Eye (tissue), 1 donor: ENCODE measurements at regions not wholly inside any gene's neighbourhood (a gene's known extent, or its start where the extent isn't known, plus 50 kb on each side); places are given as distances from the start of the nearest gene placed in this dataset.

Source experiments
- DNase-seq: peaks from one replicate; pipeline ENCODE4 v3.0.0-alpha.2; 2015

DNA sequence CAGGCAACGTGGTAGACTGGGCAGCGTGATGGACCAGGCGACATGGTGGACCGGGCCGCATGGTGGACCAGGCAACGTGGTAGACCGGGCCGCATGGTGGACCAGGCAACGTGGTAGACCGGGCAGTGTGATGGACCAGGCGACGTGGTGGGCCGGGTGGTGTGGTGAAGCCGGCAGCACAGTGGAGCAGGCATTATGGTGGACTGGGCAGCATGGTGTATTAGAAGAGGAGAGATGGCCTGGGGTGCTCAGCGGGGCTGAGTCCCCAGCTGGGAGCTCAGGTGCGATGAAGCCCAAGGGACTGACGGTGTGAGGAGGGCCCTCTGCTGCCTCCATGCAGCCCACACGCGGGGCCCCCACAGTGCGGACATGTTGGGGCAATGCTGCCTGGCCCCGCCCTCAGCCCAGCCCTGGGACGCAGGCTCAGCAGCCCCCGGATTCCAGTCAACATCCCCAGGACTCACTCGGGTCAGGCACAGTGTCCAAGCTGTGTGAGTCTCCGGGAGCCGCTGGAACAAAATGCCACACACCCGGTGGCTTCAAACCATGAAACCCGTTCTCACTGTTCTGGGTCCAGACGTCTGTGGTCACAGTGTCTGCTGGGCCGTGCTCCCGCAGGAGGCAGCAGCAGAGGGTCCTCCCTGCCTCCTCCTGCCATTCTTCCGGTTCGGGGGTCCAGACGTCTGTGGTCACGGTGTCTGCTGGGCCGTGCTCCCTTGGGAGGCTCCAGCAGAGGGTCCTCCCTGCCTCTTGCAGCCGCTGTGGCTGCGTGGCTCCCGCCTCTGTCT, 1084.9 kb downstream of the BRD1 start:
- DNase-seq = no peak

DNA sequence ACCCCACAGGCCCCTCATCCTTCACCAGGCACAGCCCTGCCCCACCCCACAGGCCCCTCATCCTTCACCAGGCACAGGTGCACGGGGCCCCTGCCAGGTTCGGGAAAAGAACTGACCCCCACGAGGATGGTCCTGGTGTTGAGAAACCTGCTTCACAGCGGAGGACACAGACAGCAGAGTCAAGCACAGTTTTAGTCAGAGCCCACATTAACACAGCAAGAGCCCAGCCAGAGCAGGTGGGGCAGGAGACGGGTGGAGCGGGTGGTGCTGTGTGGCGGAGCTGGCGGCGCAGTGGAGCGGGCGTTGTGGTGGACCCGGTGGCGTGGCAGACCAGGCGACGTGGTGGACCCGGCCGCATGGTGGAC, 1085.5 kb downstream of the BRD1 start:
- no peak for DNase-seq

DNA sequence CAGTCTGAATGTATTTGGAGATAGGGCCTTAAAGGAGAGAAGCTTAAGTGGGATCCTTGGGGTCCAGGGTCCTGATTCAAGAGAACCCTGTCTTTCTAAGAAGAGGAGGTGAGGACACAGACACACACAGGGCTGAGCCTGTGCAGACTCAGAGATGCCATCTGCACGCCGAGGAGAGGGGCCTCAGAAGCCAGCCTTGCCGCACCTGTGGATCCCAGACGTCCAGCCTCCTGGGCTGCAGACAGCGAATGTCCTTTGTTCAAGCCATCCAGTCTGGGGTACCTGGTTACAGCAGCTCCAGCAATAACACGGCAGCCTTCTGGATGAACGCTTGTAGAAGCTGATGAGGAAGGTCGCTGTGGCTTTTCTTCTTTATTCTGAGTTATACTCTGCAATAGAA, 1086.1 kb downstream of the BRD1 start:
- DNase-seq = no peak

DNA sequence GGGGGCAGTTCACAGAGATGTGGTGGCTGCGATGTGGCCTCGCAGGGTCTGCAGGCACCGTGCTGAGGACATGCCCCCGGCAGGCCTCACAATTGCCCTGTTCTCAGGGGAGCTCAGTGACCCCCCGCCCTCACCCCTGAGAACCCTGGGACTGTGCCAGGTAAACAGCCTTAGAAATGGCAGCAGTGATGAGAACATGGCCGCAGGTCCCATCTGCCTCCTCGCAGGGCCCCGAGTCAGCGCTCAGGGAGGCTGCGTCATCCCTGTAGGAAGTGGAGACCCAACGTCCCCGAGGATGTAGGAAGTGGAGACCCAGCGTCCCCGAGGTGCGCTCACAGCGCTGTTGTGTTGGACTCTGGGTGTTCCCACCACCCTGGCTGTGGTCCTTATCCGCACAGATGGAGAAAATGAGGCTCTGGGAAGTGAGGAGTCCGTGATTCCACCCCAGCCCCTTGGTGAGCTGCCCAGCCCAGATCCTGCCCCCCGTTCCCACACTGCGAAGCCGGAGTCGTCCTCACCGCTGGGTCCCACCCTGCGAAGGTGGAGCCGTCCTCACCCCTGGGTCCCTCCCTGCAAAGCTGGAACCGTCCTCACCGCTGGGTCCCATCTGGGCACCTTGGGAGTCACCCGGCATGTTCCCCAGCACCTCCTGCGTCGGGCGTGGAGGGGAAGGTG, 1086.8 kb downstream of the BRD1 start:
- no peak for DNase-seq

DNA sequence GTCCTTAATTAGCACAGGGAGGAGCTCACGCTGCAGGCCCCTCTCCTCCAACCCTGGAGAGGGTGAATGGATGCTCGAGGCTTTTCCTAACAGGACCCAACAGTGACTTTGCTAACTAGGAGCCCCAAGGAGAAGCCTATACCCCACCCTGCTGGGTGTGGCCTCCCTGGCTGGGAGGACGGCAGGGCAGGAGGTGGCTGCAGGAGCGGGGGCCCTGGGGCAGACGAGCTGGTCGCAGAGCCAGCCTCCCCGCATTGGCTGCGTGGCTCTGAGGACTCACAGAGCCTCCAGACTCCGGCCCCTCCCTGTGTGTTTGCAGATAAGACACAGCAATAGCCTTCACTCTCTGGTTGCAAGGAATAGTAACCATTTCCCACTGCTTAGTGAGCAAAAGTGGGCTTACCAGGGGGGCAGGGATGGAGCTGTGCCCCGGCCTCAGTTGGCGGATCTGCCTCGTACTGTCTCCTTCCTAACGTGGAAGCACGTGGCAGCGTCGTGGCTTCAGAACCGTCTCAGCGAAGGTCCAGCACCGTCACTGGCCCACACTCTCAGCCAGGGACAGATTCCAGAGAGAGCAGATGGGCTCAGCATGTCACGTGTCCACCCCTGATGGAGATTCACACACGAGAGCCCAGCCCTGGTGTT, 1087.5 kb downstream of the BRD1 start:
- no peak for DNase-seq

DNA sequence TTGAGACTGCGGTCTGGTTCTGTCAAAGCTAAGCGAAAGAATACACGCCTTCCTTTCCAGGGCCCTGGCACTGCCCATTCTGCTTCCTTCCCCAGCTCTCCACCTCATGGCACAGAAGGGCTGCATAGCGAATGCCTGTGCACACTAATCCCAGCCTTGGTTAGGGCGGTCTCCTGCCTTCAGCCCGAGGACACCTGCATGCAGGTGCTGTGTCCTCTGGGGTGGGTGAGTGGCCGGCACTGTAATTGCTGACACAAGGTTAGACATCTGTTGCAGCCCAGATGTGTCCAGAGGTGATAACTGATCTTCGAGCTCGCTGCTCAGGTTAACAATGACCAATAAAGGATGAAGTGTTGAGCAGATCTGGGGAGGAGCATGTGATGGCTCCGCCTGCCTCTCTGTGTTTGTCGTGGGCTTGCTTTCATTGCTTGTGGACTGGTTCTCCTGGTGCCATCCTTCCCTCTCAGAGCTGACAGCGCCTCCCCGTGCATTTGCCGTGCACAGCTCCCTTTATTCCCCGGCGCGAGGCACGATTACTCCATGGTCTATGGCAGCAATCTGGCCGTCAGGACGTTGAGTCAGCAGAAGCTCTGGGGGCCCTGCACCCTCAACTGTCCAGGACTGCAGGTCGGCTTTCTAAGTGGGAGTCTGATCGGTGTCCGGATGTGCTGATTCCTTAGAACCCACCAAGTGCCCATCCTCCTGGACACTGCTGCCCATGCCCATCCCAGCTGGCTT, 1088.2 kb downstream of the BRD1 start:
- DNase-seq = no peak

DNA sequence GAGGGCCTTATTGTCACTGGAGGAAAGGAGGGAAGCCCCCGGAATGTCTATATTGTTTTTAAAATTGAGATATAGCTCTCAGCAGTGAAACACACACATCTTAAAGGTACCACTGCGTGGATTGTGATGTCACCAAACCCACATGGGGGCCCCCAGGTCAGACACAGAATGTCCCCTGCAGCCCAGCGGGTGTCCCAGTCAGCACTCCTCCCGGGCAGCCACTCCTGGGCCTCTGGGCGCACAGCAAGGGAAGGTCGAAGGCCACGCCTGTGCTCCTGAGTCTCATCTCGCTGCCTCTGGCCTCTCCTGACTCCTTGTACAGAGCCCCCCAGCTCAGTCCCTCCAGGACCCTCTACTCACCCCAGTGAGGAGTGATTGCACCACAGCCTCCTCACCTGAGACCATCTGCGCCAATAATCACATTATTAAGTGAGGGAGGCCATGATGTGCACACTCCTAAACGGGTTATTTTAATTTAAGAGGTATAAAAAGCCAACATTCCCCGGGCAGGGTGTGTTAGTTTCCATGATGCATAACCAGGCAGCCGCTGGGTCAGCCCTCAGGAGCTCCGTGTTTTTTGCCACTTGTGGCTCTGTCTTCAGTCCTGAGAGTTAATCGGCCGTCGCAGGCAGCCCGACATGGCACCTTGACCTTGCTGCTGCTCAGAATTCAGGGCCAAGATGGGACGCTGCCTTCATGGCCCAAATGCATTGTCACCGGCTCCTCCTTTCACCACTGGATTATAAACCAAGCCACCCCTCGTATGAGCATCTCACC, 1089.3 kb downstream of the BRD1 start:
- no peak for DNase-seq

DNA sequence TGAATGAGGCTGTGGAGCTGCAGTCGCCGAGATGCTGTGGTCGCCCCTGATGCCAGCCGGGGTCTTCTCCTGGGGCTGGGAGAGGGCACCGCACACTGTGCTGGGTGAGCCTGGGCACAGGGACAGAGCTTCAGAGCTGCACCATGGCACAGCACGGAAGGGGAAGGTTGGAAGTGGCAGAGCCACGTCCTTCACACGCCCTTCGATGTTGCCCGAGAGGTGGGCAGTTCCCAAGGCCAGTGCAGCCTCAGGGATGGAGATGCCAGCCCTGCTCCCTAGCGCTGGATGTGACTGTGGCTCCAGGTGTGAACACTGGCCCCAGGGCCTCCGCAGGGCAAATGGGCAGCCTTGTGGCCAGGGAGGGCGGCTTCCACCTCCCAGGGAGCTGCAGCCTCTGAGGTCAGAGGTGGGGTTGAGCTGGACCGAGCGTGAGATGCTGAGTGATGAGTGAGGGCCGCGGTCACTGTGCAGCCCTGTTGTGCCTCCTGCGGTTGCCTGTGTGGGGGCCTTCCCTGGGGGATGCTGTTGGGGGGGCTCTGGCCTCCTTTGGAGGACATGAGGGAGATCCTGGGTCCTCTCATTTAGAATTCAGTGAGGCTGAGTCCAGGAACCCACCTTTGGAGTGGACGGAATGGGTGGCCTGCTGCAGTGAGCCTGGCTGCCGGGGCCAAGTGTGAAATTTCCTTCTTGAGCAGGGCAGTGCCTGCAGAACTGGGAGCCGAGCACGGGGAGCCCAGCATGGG, 1090.0 kb downstream of the BRD1 start:
- DNase-seq = no peak

DNA sequence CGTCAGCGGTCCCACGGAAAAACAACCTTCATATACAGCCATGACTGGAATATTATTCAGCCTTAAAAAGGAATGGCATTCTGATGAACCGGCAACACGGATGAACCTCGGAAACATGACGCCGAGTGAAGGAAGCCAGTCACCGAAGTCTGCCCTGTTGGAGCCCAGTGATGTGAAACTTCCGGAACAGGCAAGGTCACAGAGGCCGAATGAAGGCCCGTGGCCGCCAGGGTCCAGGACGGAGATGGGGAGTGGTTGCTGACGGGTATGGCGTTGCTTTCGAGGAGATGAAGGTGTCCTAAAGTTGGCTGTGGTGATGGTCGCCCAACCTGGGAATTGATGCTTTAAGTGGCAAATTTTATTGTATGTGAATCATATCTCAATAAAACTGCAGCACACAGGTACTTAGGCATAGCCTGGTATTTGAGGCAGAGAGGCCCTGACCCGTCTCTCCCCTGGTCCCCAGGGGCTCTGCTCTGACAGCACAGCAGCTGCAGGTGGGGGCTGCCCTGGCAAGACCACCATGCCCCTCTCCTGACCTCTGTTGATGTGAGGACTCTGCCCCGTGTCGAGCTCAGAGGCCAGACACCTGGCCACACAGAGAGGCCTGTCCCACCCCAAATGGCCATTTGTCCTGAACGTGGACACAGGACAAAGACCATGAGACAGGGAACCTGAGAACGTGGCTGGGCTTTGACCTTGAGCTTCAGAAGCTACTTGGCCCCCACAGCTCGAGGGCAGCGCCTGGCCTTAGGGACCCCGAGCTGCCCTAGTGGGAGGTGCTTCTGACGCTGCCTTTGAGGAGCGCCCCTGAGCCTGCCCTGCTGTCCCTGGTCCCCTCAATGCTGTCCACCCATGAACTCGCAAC, 1090.8 kb downstream of the BRD1 start:
- no peak for DNase-seq

DNA sequence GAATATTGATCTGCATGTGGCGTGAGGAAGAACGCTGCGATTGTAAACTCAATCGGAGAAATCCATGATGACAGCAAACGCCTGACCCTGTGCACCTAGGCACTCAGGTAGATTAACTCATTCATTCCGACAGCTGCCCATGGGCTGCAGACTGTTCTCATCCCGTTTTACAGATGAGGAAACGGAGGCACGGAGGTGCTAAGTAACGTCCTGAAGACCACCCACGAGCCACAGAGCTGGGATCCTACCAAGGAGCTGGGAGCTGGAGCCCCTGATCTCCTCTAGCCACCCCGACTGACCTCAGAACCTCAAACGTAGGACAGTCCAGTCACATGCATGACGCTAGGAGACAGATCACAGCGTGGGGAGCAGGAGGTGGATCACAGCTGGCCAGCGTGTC, 1092.7 kb downstream of the BRD1 start:
- no peak for DNase-seq

DNA sequence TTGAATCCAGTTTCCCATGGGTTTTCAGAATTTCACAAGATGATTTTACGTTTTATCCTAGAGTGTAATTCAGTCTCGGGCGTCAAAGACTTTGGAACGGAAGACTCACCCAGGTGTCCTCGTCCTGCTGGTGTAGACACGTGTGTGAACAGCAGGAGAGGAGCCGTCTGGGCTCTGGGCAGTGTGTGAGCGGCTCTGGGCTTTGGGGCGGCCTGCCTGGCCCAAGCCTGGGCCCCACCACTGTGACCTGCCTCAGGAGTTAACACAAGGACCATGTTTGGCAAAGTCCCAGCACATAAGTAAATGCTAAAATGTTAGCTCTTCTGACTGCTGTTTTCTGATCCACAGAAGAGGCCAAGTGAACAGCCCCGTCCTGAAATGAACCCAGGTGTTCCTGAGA, 1093.3 kb downstream of the BRD1 start:
- DNase-seq = no peak

DNA sequence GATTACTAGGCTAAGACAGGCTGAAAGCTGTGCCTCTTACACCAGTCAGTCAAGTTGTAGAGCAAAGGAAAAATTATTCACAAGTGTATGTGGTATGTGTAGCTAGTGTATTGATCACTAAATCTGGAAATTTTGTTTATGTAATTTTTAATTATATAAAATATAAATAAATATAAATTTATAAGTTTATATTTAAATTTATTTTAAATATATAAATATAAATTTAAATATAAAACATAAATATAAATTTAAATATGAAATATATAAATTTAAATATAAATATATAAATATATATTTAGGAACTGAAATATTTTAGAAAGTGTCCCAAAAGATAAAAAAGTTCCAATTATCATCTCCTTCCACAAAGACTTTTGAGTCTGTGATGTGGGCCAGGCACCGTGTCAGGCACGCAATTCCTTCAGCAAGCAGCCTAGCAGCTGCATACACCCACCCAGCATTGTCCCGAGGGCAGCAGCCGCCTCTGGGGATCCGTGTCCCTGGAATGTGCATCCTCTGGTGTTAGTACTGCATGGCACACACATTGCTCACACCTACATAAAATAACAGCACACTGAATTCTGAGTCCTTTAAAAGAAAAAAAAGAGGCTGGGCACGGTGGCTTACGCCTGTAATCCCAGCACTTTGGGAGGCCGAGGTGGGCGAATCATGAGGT, 1098.0 kb downstream of the BRD1 start:
- no peak for DNase-seq

DNA sequence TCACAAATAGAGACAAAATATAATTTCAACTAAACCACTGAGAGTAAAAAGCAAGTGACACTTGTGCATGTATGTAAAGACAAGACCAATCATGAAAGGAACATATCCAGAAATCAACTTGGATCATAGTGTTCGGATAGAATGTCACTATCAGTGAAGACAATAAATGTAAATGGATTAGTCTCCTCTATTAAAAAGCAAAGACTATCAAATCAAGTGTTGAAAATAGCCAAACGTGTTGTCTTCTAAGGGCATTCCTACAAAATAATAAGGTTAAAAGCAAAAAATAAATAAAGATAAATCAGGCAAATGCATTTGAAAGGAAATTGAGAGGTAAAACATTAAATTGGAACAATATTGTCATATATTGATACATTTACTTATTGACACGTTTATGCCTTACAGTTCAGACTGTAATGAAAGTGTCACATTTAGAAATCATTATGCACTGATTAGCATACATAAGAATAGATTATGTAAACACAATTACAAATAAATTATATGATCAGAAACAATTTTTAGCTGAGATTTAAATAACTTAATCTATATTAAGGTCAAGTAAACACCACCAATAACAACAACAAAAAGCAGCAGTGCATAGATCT, 1100.1 kb downstream of the BRD1 start:
- no peak for DNase-seq

DNA sequence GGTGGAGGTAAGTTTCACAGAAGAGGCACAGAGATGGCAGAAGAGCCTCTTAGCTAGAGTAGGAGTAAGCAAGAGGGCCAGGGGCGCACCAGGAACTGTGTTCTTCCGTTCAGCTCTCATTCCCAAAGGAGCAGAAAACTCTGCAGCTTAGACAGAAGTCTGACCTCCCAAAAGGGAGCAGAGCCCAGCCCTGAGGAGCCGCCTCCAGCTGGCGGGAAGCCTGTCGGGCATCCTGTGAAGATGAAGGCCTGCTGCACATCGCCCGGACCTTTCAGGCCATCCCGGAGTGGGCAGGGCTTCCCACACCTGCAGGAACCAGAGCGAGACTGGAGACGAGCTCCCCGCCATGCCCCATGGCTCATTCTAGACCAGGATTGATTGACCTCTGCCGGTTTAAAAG, 1102.8 kb downstream of the BRD1 start:
- no peak for DNase-seq

DNA sequence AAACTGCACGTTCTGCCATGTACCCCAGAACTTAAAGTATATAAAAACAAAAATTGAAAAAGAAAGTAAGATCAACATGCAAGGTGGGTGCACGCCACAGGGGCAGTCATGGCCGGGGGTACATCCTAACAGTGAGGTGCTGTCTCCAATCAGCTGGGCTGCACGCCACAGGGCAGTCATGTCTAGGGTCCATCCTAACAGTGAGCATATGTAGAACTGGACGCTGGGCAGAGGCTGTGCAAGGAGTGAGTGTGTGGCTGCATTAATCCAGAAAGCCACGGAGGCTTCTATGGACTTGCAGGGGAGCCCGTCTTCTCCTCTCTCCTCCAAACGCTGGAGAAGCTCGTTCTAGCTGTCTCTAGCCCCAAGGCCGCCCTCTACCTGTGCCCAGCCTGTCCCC, 1105.0 kb downstream of the BRD1 start:
- no peak for DNase-seq

DNA sequence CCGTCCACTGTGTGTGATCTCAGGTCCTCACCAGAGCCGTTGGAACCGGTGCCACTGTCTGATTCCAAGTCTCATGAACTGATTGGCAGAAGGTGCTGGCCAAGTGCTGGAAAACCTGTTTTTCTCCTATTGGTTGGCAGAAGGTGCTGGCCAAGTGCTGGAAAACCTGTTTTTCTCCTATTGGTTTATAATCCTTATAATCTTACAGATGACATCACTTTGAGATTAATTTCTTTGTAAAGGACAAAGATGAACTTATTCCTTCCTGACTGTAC, 1106.3 kb downstream of the BRD1 start:
- no peak for DNase-seq

DNA sequence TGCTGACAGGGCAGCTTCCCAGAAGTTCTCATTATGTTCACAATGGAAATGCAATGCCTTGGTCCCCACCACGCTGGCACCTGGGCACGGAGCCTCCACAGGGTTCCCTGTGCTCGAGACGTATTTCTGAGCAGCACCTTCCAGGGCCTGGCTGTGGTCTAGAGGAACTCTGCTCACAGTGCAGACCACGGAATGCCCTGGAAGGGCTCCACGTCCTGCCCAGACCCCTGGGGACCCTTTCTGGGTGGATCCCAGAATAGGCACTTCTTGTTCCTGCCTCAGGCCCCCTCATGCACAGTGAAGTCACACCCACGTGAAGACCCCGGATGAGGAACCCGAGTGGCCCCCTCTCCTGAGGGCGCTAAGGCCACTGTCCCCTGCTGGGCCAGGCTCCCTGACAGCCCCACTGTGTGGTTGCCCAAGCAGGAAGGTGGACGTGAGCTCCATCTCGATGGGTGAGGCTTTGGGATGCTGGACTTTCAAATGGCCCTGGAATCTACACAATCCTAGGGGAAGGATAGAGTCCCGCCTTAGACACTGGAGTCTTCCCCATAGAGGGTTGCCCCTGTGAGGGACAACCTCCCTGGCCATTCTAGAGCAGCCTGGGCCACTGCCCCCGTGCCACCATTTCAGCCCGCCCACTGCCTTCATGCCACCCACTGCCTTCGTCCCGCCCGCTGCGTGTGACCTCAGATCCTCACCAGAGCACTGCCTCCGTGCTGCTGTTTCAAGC, 1106.8 kb downstream of the BRD1 start:
- no peak for DNase-seq

DNA sequence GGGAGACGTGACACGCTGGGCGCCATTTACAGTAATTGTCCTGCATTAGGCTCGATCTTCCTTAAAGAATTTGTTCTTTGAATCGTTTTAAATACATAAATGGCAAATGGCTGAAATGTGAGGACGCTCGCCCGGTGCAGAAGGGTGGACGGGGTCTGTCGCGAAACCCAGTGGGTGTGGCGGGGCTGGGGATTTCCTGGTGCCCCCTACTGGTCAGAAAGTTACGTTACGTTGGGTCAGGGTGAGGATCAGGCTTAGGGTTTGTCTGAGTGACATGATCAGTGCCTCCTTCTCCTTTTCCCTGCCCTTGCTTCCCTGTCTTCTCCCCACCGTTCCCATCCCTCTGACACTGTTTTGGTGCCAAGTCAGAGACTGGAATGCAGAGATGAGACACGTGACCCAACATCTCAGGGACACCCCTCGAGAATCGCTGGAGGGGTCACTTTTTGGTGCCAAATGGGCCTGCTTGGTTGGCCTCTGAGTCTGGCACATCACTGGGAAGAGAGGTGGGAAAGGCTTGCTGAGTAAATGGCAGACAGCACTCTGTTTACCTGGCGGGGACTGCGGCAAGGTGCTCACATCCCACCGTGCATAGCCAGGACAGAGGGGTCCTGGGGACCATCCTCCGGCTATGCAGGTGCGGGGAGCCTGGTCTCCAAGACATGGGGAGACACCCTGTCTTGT, 1107.6 kb downstream of the BRD1 start:
- no peak for DNase-seq
